ENCODE measurements at regions not wholly inside any gene's neighbourhood (a gene's known extent, or its start where the extent isn't known, plus 50 kb on each side); places are given as distances from the start of the nearest gene placed in this dataset.

DNA sequence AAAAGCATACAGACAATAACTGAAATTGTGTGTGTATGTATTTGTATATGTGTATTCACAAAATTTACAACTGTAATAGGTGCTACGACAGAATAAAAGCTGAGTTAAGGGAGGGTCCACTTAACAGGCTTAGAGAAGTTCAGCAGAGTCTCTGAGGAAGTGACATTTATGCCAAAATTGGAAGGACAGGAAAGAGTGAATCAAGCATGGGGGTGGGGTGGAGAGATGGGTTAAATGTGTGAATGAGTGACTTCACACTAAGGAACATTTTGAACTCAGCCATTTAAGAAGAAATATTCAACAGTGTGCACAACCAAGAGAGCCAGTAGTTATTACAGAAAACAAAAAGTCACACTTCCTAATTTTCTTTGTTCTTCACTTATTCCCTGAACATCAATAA lies 53.8 kb upstream of the RGS1 start:
- TF ChIP-seq, protein P1, sequence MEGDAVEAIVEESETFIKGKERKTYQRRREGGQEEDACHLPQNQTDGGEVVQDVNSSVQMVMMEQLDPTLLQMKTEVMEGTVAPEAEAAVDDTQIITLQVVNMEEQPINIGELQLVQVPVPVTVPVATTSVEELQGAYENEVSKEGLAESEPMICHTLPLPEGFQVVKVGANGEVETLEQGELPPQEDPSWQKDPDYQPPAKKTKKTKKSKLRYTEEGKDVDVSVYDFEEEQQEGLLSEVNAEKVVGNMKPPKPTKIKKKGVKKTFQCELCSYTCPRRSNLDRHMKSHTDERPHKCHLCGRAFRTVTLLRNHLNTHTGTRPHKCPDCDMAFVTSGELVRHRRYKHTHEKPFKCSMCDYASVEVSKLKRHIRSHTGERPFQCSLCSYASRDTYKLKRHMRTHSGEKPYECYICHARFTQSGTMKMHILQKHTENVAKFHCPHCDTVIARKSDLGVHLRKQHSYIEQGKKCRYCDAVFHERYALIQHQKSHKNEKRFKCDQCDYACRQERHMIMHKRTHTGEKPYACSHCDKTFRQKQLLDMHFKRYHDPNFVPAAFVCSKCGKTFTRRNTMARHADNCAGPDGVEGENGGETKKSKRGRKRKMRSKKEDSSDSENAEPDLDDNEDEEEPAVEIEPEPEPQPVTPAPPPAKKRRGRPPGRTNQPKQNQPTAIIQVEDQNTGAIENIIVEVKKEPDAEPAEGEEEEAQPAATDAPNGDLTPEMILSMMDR (IDR thresholded peaks at IDR 0.05; ENCODE audit: insufficient read depth, low read length, poor library complexity, severe bottlenecking), result no peak
- no peak overlapping the region for H3K4me3 ChIP-seq (ENCODE audit: low read depth, low read length)
- no peaks in the 10 kb centered on the region for H3K27me3 ChIP-seq (ENCODE audit: control insufficient read depth, insufficient read depth, low read length)
- no peaks in the 10 kb centered on the region for H3K36me3 ChIP-seq (ENCODE audit: control insufficient read depth, insufficient read depth, low read length)
- DNase-seq (ENCODE audit: low read depth), result no peak

DNA sequence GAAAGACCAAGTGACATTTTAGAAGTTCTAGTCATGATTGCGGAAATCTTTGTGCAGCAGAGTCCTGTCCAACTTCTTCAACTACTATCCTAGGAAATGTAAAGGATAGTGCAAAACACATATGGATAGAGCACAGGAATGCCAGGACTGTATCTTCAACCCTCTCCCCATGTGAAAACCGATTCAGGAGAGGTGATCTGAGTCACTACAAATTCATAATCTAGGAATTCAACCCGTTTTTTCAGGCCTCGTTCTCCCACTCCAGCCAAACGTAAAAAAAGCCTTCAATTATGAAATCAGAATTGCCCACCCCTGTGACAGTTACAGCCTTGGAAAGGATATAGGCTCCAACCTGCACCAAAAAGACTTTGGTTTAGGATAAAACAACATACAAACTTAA lies 52.9 kb upstream of the RGS1 start:
- no peak overlapping the region for H3K4me3 ChIP-seq (ENCODE audit: low read depth, low read length)
- H3K36me3 ChIP-seq (ENCODE audit: control insufficient read depth, insufficient read depth, low read length), result no peaks in the 10 kb centered on the region
- DNase-seq (ENCODE audit: low read depth), result no peak
- no peaks in the 10 kb centered on the region for H3K27me3 ChIP-seq (ENCODE audit: control insufficient read depth, insufficient read depth, low read length)
- TF ChIP-seq, protein P1 (IDR thresholded peaks at IDR 0.05; ENCODE audit: insufficient read depth, low read length, poor library complexity, severe bottlenecking), result no peak

DNA sequence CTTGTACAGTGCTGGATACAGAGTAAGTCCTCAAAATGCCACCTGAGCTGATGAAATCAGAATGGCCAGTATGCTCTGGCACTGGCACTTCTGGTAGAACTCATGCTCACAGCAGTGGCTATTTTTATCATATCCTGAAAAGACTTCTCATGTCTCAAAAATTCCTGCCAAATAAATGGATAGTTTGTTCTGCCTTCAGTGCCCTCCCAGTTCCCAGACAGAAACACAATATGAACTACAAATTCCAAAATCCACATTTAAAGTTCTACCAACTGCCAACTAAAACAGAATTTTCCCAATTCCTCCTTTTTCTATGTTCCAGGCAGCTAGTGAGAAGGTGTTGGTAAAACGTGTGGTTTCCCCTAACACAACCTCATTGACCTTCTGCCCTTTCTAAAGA lies 51.4 kb upstream of the RGS1 start:
- no peak for DNase-seq (ENCODE audit: low read depth)
- TF ChIP-seq, protein P1 (IDR thresholded peaks at IDR 0.05; ENCODE audit: insufficient read depth, low read length, poor library complexity, severe bottlenecking), result no peak
- Histone ChIP-seq H3K4me3 (ENCODE audit: low read depth, low read length) (no peak overlapping the region), H3K36me3 (ENCODE audit: control insufficient read depth, insufficient read depth, low read length) (no peaks in the 10 kb centered on the region), H3K27me3 (ENCODE audit: control insufficient read depth, insufficient read depth, low read length) (no peaks in the 10 kb centered on the region)

Data from kidney epithelial cell (primary cell).